GM18861 (cell line): ENCODE measurements at regions not wholly inside any gene's neighbourhood (a gene's known extent, or its start where the extent isn't known, plus 50 kb on each side); places are given as distances from the start of the nearest gene placed in this dataset.
"Not testable (repeated sequence)": the region's sequence is repeated elsewhere in the genome, so short reads cannot be mapped to it uniquely, and the experiment has no call there.

ENCODE experiments used
- ATAC-seq: cut with Tn5 transposase; IDR thresholded peaks from one replicate; pipeline ENCODE4 v1.9.1; 2021; ENCODE audit not compliant: unreplicated experiment

GRCh38 chr2:89756616-89757015, 1065.1 kb downstream of the RPIA start:
- ATAC-seq = not testable (repeated sequence)

GRCh38 chr2:89758332-89759026, 1067.0 kb downstream of the RPIA start:
- ATAC-seq = not testable (repeated sequence)

- not testable (repeated sequence) for ATAC-seq
Measured at GRCh38 chr2:89760762-89761161, 1069.3 kb downstream of the RPIA start.

DNA sequence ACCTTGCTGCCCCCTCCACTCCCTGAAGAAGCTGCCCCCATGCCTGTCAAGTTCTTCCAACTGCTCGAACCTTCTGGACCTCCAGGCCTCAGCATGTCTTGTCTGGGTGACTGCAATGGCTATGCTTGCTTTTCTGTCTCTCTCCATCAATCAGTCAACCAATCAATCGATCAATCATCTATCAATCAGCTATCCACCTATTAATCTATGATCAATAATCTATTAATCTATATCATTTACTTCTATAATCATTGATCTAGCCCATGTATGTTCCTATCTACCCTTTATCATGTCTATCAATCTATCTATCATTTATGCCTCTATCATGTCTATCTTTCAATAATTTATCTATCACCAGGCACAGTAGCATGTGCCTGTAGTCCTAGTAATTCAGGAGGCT, 1069.7 kb downstream of the RPIA start:
- ATAC-seq = not testable (repeated sequence)

- ATAC-seq = not testable (repeated sequence)
Measured at GRCh38 chr2:89761863-89762262, 1070.4 kb downstream of the RPIA start.

- ATAC-seq = not testable (repeated sequence)
Measured at GRCh38 chr2:89762461-89763253, 1071.2 kb downstream of the RPIA start.

GRCh38 chr2:89763254-89763580, 1071.7 kb downstream of the RPIA start:
- no peak for ATAC-seq

DNA sequence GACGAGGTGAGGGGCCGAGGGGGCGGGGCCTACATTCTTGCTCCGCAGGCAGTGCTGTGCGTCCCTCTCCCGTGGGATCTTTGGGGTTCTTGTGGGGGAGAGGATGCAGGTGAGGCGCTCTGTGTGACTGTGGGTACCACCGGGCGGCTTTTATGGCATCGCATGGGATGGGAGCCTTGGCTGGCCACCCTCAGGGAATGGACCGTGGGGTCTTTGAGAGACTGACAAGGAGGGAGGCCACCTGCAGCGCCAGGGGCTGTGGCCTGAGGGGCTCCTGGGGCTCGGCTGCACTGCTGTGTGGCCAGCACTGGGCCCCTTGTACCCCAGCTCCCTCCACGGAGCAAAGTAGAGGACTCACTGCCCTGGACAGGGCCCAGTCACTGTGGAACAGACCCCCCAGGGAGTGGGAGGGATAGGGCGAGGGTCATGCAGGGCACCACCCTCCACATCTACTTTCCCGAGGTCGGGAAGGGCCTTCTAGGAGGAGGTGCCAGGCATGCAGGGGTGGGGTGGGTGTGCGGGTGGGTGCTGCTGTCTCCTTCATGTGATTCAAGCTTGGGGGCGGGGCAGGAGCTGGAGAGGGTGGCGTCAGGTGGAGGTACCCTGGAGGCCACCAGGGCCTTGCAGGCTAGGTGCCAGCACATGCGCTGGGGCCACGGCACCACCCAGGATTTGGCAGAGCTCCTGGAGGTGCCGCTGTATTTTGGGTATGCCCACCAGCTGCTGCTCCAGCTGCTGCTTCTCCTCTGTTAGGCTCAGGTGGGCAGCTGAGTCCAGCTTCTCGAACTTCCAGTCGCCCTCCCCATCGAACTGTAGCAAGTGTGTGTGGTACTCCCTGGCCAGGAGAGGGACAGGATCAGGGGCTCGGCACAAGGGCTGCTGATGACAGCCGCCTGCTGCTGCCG, 1072.4 kb downstream of the RPIA start:
- ATAC-seq = no peak

GRCh38 chr2:89764571-89765360, 1073.3 kb downstream of the RPIA start:
- ATAC-seq = not testable (repeated sequence)

DNA sequence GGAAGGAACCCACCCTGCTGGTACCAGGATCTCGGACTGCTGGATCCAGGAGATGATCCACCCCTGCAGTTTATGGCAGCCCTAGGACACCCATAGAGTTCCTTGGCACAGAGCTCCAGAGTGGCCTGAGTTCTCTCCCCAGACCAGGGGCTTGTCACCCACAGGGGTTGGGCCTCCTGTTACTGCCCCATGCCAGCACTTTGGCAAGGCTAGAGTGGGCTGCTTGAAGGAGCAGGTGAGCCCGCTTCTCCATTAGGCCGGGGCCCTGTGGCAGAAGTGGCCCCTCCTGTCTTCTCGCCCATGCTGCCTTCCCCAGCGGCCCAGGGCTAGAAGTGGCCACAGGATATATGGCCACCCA, 1073.9 kb downstream of the RPIA start:
- ATAC-seq = not testable (repeated sequence)

DNA sequence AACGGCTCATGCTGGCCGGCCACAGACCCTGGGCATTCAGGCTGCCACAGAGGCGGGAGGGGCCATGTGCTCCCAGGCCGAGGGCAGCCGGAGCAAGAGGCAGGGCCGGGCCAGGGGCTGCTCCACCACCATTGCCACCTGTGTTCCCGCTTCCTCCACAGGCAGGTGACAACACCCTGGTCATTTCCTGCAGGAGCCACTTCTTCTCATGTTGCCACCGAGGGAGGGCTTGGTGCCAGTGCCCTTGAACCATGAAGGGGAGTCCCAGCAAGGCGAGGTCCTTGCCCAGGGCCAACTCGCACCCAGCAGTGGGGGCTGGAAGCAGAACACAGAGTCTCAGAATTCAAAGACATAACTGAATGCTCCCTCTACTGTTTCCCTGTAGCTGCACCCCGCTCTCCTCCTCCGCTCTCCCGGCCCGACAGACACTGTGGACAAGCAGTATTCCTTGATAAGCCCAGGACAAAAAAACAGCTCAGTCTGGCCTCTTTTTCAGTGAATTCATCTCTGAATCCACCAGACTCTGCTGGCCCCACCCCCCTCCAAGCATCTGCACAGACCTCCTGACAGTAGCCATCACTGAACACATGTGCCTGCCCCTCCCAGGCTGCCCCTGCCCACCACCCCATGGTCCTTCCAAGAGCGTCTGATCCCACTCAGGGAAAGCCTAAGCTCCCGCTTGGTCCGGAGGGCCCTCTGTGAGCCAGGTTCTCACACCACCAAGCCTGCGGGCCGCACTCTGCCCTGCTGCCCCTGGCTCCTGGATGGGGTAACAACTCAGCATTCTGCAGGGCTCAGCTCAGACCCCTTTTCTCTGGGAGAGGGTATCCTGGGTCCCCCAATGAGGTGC, 1074.9 kb downstream of the RPIA start:
- not testable (repeated sequence) for ATAC-seq

GRCh38 chr2:89767058-89767457, 1075.6 kb downstream of the RPIA start:
- not testable (repeated sequence) for ATAC-seq

GRCh38 chr2:89767572-89768435, 1076.3 kb downstream of the RPIA start:
- ATAC-seq = no peak

- no peak for ATAC-seq
Measured at GRCh38 chr2:89775885-89776284, 1084.4 kb downstream of the RPIA start.

DNA sequence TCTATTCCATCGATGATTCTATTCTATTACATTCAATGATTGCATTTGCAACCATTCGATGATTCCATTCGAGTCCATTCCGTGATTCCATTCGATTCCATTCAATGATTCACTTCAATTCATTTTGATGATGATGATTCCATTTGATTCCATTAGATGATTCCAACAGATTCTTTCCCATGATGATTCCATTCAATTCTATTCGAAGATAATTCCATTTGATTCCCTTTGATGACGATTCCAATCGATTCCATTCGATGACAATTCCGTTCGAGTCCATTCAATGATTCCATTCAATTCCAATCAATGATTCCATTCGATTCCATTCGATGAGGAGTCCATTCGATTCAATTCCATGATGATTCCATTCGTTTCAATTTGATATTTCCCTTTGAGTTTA, 1088.8 kb downstream of the RPIA start:
- ATAC-seq = no peak

DNA sequence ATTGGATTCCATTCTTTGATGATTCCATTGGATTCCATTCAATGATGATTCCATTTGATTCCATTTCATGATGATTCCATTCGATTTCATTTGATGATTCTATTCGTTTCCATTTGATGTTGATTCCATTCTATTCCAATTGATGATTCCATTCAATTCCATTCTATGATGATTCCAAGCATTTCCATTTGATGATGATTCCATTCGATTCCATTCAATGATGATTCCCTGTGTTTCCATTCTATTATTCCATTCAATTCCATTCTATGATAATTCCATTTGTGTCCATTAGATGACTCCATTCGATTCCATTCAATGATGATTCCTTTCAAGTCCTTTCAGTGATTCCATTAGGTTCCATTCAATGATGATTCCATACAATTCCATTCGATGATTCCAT, 1090.5 kb downstream of the RPIA start:
- no peak for ATAC-seq

DNA sequence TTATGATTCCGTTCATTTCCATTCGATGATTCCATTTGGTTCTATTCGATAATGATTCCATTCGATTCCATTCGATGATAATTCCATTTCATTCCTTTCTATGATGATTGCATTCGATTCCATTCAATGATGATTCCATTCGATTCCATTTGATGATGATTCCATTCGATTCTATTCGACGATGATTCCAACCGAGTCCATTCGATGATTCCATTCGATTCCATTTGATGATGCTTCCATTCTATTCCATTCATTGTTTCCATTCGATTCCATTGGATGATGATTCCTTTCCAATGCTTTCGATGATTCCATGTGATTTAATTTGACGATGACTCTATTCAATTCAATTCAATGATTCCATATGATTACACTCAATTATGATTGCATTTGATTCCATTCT, 1093.5 kb downstream of the RPIA start:
- no peak for ATAC-seq

GRCh38 chr2:89785528-89785927, 1094.1 kb downstream of the RPIA start:
- ATAC-seq = not testable (repeated sequence)

GRCh38 chr2:89786642-89787041, 1095.2 kb downstream of the RPIA start:
- not testable (repeated sequence) for ATAC-seq
